Ramos (cell line): ENCODE measurements at regions not wholly inside any gene's neighbourhood (a gene's known extent, or its start where the extent isn't known, plus 50 kb on each side); places are given as distances from the start of the nearest gene placed in this dataset.
"Not testable (repeated sequence)": the region's sequence is repeated elsewhere in the genome, so short reads cannot be mapped to it uniquely, and the experiment has no call there.

ENCODE experiments used
- in situ Hi-C: fragments of 300-500 bp; cut with MboI; formaldehyde crosslinking; loops from one replicate; pipeline ENCODE4 v1.14.3; 2022; ENCODE audit warnings: low sequenced_read_pairs; ENCODE audit not compliant: unreplicated experiment

GRCh38 chr1:157277281-157277680 is 139.1 kb upstream of the ETV3 start:
- in situ Hi-C loops = no loop called here

- in situ Hi-C loops = no loop called here
These were observed 136.7 kb upstream of the ETV3 start for GRCh38 chr1:157274698-157275534.

DNA sequence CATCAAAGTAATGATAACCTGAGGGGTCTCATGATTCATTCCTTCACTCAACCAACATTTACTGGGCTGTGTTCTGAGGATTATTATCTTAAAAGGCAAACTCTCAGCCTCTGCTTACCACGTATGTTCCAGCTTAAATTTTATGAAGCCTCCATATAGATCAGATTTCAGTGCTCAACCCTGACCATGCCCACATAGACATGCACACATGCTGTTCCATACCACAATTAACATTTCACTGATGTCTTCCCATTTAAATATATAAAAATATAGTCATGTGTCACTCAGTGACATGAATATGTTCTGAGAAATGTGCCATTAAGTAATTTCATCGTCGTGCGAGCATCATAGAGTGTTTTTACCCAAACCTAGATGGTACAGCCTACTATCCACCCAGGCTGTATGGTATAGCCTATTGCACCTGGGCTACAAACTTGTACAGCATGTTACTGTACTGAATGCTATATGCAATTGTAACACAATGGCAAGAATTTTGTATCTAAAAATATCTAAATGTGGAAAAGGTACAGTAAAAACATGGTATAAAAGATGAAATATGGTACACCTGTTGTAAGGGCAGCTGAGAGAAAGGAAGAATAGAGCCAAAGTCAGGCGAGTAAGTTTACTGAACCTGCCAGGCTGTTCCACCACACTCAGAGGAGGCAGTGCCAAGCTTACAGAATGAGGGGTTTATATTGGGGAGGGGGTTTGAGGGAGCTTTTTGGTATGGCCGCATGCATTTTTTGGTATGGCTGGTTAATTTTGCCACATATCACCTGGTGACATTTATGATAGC is 134.7 kb upstream of the ETV3 start:
- in situ Hi-C loops = no loop called here

DNA sequence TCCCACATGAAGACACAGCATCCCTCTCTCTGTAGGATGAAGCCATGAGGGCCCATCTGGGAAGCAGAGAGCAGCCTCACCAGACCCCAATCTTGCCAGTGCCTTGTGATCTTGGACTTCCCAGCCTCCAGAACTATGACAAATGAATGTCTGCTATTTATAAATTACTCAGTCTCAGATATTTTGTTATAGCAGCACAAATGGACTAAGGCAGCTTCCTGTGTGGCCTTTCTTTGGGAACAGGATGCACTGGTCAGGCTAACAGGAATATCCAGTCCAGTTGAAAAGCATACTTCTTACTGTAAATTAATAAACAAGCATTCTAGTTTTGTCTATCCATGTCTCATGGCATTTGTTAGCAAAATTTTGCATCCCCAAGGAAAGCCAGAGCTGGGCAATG is 134.1 kb upstream of the ETV3 start:
- in situ Hi-C loops = no loop called here

DNA sequence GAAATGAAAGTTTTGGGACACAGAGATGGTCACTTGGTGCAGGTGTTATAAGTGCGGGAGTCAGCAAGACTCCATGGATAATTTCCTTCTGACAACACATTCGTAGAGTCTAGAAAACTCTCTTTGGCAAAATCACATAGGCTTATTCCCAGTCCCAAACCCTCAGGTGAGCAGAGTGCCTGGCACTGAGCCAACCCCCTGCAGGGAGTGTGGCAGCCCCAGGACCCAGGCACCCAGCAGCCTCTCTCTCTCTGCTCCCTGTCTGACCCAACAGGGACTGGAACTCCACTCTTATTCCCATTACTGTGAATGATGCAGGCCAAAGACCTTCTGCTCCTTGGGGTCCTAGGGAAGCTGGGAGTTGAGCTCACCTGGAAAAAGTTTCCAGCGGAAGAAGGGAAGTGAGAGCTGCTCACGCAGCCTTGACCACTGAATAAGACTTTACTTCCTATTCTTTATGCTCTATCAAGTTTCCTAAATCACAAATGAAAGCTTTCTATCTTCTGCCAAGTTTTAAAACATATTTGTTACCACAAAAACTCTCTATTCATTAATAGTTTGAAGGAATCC is 132.6 kb upstream of the ETV3 start:
- in situ Hi-C loops = no loop called here

GRCh38 chr1:157269656-157270375 is 131.6 kb upstream of the ETV3 start:
- in situ Hi-C loops = no loop called here

- in situ Hi-C loops = no loop called here
These were observed 124.7 kb upstream of the ETV3 start for GRCh38 chr1:157262891-157263290.

DNA sequence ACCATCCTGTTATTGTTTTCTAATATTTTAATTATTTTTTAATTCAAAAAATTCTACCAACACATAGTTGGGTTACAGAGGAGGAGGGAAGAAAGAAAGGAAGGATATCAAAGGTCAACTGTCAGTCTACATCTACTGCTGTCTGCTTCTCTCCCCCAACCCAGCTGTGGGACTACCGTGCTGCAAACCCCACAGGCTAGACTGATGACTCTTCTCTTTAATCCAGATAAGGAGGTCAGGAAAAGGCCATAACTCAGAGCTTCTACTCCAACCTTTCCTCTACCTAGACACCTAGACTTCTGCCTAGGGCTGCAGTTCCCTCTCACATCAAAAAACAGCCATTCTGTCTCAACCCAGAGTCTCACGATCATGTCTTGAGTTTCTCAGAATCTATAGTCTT is 124.2 kb upstream of the ETV3 start:
- in situ Hi-C loops = no loop called here

DNA sequence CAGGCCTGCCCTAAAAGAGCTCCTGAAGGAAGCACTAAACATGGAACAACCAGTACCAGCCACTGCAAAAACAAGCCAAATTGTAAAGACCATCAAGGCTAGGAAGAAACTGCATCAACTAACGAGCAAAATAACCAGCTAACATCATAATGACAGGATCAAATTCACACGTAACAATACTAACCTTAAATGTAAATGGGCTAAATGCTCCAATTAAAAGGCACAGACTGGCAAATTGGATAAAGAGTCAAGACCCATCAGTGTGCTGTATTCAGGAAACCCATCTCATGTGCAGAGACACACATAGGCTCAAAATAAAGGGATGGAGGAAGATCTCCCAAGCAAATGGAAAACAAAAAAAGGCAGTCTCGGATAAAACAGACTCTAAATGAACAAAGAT is 117.7 kb upstream of the ETV3 start:
- in situ Hi-C loops = not testable (repeated sequence)

- in situ Hi-C loops = not testable (repeated sequence)
These were observed 116.0 kb upstream of the ETV3 start for GRCh38 chr1:157254183-157254582.

GRCh38 chr1:157252473-157252872 is 114.3 kb upstream of the ETV3 start:
- in situ Hi-C loops = no loop called here

DNA sequence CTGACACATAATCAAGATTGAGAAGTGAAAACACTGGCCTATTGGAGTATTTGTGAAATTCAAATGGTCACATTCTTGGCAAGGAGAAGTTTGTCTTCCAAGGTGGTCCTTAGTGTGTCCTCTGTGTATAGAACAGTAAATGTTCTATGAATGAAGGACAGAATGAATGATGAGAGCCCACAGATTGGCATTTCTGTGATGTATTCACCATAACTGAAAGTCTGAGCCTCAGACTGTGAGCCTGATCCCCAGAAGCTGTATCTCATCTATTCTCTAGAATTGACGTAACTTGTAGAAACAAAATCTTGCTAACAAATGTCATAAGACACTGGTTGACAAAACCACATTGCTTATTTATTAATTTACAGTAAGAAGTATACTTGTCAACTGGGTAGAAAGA is 111.5 kb upstream of the ETV3 start:
- in situ Hi-C loops = no loop called here

DNA sequence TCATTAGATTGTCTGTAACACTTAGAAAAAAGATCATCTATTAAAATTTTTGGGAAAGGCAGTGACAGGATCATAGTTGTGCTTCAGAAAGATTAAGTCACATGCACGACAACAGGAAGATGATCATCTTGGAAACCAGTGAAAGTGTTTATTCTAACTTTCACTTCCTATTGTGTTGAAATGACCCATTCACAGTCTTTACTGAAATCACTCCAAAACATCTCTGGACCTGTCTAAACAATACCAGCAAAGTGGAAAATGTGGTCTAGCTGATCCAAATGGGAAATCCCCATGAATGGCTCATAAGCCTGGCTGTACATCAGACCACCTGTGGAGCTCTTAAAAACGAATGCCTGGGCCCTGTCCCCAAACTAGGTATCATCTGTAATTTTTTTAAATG is 111.1 kb upstream of the ETV3 start:
- in situ Hi-C loops = no loop called here

- in situ Hi-C loops = not testable (repeated sequence)
These were observed 109.5 kb upstream of the ETV3 start for GRCh38 chr1:157247764-157248049.

- in situ Hi-C loops = no loop called here
These were observed 109.0 kb upstream of the ETV3 start for GRCh38 chr1:157247005-157247763.

DNA sequence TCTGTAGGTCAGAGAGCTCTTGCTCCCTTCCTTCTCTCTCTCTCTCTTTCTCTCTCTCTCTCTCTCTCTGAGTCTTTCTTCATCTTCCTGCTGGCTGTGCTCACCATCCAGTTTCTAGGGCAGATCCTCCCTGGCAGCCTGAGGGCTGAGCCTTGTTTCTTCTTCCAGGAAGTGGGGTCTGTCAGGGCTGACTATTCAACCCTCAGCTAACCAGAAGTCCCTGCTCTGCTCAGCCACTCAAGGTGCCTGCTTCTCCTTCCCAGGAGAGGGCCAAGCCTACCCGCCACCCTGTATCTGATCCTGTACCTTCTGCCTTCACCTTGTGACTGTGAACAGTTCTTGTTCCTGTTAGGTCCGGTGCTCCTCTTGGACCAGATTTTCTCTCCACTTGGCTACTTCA is 107.6 kb upstream of the ETV3 start:
- in situ Hi-C loops = no loop called here

- in situ Hi-C loops = no loop called here
These were observed 103.0 kb upstream of the ETV3 start for GRCh38 chr1:157241185-157241538.

- in situ Hi-C loops = no loop called here
These were observed 102.4 kb upstream of the ETV3 start for GRCh38 chr1:157240495-157241184.

GRCh38 chr1:157239936-157240335 is 101.7 kb upstream of the ETV3 start:
- in situ Hi-C loops = no loop called here

GRCh38 chr1:157238585-157238984 is 100.4 kb upstream of the ETV3 start:
- in situ Hi-C loops = no loop called here
